GDM1 (cell line): ENCODE measurements at regions not wholly inside any gene's neighbourhood (a gene's known extent, or its start where the extent isn't known, plus 50 kb on each side); places are given as distances from the start of the nearest gene placed in this dataset.
"Not testable (repeated sequence)": the region's sequence is repeated elsewhere in the genome, so short reads cannot be mapped to it uniquely, and the experiment has no call there.

ENCODE experiments used
- DNase-seq: peaks from one replicate; lab custom pipeline; 2025; lab: John Stamatoyannopoulos, UW

DNA sequence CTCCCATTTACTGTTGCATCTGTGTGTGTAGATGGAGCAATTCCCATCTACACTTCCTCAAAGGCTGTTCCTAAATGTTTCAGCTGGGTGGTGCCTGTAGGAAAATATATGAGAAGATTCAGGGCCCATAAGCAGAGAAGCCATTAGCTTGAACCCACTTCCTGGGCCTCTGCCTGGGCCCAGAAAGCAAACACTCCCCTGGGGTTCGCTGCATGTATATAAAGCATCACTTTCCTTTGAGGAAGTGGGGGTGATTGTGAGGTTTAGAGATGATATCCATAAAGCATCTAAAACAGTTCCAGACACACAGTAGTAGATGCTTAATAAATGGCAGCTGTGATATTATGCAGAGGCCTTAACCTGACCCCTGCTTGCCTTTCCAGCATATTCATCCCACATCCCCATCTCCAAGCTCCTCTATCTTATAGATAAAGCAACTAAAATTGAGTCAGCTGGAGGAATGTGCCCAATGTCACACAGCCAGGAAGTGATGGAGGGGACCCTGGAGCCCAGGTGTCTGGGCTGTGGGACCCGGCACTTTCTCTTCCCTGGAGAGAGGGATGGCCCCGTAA lies 280.0 kb upstream of the CRY1 start:
- no peak for DNase-seq

DNA sequence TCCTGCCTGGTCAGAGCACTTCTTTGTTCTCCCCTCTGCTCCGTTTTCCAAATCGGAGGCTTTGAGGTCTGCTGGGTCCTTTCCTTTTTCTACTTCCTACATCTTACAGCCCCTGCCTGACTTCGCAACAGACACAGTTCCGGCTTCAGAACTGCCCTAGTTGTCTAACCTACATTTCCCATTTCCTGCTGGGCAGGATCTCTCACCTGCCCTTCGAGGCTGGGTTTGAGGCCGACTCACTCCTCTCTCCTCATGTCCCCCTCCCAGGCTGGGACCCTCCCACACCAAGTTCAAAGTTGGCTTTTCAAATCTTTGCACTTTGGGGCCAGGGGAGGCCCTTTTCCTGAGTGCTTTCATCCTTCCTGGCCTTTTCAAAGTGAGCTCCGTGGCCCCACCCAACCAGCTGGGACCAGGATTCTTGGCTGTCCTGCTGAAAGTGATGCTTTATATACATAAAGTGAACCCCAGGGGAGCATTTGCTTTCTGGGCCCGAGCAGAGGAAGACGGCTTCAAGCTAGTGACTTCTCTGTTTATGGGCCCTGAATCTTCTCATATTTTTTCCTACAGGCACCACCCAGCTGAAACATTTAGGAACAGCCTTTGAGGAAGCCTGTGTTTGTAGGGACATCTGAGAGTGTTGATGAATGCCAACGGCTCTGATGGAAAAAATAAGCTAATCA lies 281.0 kb upstream of the CRY1 start:
- DNase-seq: no peak

DNA sequence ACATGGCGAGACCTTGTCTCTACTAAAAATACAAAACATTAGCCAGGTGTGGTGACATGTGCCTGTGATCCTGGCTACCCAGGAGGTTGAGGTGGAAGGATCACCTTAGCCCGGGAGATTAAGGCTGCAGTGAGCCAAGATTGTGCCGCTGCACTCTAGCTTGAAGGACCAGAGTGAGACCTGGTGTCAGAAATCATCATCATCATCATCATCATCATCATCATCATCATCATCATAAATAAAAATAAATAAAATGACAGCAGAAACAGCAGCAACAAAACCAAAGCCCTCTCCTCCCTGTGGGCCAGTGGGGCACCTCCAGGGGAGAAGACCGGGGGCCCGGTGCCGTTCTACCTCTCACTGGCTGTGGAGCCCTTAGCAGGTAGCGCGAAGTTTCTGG lies 281.9 kb upstream of the CRY1 start:
- DNase-seq: no peak

DNA sequence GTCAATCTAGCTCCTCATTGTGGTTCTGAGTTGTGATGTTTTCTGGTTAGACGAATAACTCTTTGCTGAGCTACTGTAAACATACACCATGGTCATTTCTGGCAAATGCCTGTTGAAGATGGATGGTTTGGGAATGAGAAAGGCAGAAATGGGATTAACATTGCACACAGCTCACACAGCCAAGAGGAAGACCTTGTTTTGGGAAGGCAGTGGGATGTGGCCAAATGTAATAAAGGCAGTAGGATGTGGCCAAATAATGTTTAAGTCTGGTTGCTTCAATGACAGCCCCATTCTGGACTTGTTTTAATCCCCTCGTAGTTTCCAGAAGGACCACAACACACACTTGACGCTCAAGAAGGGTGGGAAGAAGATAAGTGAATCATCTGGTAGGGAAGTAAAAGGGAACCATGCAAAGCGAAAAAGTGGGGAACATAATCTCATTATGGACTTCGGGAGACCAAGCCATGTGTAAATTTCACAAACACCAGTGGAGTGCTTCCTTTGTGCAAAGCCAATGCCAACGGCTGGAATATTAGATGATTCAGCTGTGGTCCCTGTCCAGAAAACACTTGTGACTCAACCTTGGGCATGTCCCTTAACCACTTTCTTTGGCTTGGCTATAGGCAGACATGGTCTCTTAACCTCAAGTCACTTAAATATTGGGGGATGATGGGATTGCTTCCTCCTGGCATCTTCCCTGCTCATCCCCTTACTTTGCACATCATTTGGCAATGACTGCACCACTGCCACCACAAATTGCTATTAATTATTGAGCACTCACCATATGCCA lies 284.4 kb upstream of the CRY1 start:
- no peak for DNase-seq

DNA sequence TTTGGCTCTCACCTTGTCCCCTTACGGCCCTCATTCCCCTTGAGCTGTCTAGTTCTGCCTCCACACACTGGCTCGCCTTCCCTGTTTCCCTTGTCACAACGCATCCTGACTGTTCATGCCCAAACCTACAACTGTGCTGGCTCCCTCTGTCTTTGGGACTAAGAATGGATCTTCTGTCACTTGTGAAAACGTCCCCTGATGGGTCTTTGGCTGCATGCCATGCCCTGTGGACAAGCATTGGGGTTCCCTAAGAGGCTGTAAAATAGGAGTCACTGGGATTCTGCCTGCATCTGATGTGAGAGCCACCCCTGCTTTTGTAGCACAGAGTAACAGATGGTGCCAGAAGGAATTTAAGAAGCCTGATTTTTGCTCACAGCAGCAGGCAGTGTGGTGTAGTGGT lies 285.3 kb upstream of the CRY1 start:
- no peak for DNase-seq

DNA sequence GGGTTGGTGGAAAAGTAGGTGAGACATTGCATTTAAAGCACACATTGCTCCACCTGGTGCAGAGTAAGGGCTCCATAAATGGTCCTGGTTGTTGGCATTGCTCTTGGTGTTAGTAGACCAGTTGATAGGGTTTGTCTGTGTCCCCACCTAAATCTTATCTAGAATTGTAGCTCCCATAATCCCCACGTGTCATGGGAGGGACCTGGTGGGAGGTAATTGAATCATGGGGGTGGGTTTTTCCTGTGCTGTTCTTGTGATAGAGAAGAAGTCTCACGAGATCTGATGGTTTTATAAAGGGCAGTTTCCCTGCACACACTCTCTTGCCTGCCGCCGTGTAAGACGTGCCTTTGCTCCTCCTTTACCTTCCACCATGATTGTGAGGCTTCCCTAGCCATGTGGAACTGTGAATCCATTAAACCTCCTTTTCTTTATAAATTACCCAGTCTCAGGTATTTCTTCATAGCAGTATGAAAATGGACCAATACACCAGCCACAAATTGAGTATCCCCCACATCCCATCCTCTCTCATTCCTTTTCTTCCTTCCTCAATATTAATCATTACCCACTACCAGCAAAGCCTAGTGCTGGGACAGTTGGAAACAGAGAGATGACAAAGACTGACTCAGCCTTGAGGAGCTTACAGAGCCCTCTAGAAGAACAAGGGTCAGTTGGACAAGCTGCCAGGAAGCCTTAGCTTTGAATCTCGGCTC lies 285.9 kb upstream of the CRY1 start:
- DNase-seq: not testable (repeated sequence)

DNA sequence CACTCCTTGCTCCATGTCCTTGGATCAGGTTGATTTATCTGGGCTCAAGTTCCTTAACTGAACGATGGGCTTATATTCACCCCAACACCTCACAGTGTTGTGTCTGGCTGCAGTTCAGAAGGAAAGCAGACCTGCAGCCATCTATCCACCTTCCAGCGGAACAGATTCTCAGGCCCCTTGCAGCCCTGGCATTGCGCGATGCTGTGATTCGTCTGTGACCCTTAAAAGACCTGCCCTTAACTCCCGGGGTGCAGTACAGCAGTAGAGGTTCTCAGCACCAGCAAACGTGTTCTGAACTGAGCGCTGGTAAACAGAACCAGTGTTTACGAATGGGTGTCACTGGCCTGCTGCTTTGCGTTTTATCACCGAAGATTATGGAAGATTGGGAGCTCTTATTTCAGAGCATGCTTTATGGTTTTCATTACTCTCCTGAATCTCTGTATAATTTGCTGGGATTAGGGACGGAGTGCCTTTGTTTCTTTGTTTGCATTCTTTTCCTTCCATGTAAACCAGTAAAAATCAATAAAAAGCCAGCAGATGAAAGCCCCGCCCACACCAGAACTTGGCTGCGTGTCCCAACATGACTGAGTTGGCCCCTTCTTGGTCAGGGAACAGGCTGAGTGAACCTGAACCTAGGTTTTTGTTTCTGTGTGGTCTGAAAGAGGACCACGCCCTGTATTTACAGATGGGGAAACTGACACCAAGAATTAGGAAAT lies 286.7 kb upstream of the CRY1 start:
- DNase-seq: no peak

DNA sequence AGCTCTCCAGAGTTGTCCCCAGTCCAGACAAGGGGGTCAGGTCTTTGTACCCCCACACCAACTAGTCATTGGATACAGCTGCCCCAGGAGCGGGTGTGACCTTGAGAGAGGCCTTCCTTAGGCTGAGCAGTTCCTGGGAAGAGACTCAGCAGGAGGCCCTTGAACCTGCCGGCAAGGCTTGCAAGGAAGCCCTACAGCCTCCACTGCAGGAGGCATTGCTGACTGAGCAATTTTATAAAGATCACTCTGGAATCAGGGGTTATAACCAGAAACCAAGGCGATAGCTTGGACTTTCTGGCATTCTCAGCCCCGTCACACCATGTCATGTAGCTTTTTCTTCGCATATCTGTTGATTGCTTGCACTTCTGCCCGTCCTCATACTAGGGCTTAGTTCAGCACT lies 291.3 kb upstream of the CRY1 start:
- no peak for DNase-seq

DNA sequence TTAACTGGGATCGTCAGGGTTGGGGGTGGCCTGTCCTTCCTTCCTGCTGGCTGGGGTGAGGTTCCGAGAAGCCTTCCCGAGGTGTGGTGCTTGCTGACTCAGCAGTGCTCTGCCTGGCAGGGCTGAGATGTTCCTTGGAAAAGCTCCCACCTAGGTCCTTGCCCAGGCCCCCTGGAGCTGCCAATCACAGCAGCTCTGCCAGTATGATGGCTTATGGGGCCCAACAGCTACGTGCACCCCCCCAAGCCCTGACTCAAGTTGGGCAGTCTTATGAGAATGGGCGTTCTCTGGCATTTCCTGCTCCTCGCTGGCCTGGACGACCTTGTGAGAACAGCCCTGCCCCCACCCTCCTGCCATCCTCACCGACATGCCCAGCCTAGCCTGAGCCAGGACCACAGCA lies 292.2 kb upstream of the CRY1 start:
- DNase-seq: no peak

DNA sequence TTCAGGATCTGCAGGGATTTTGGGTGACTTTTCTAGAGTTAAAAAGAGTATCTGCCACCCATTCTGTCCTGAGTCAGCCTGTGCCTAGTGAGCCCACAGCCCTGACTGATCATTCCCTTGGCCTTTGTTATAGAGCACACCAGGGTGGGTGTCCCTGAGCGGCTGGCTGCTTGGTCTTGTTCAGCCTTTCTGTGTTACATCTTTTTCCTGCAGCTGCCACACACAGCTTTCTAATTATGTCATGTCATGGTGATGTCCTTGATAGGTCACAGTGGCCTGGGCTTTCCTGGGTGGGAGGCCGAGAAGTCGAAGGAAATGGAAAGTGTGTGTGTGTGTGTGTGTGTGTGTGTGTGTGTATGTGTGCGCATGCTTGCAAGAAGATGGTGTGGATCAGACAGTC lies 293.2 kb upstream of the CRY1 start:
- DNase-seq: no peak

DNA sequence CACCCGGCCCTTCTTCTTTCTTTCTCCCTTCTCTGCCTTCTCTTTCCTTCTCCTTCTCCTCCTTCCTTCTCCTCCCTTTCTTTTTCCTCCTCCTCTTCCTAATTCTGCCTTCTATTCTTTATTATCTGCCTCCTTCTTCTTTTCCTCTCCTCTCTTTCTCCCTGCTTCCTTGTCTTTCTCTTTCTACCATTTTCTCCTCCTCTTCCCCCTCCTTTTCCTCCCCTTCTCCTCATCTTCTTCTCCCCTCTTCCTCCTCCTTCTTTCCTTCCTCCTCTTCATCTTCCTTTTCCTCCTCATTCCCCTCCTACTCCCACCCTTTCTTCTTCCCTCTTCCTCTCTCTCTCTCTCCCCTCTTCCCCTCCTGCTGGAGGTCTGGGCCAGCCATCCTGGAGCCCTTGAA lies 294.9 kb upstream of the CRY1 start:
- no peak for DNase-seq

DNA sequence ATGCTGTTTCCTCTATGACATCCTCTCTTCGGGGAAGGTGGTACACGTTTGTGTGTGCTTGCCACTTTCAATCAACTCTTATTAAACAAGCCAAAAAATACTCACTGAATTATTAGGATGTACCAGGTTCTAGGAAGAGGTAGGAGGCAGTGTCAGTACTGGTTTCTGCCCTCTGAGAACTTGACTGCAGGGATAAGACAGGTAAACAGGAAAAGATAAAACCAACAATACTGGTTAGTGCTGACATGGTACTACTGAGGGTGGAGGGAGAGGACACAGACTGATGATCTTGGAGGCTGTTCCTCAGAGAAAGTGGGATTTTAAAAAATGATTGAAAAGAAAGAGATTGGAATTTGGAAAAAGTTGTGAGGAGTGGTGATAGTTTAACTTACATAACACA lies 295.2 kb upstream of the PWP1 start:
- DNase-seq: no peak

DNA sequence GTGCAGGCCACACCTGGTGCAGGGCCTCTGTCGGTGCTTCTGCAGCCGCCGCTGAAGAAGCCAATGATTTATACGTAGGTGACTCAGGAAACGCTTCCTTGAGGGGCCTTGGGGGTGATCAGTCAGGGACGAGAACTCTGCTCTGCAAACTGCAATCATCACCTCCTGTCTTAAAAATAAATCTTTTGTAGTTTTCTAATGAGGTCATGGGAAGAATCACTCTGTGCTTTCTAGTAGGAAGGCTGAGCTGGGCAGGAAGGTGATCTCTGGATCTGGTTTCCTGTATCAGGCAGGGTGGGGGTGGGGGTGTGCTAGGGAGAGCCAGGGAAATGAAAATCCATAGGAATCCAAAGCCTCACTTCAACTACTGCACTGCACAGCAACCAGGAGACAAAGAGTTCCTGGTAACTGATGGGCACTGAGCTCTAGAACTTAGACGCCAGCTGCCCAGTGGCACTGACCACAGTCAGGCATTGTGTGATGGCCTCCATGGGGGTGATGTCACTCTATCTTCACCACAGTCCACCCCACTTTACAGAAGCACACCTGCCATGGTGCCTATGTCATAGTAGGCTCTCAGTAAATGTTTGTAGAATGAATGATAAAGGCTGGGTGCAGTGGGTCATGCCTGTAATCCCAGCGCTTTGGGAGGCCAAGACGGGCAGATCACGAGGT lies 292.4 kb upstream of the PWP1 start:
- no peak for DNase-seq

DNA sequence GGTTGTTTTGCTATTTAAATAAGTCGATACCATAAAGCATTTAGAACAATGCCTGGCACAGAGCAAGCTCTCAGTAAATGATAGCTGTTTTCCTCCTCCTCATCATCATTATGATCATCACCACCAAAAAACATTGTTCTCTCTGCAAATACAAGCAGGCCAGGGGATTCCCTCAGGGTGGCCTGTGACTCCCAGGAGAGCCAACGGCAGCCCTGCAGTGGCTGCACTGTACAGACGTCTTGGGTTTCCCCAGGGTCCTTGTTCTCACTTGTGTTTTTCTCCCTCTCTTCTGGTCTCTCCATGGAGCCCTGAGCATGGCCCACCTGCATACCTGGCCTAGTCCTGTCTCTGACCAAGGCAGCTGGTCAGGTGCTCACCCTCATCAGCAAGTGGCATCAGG lies 290.9 kb upstream of the PWP1 start:
- no peak for DNase-seq

DNA sequence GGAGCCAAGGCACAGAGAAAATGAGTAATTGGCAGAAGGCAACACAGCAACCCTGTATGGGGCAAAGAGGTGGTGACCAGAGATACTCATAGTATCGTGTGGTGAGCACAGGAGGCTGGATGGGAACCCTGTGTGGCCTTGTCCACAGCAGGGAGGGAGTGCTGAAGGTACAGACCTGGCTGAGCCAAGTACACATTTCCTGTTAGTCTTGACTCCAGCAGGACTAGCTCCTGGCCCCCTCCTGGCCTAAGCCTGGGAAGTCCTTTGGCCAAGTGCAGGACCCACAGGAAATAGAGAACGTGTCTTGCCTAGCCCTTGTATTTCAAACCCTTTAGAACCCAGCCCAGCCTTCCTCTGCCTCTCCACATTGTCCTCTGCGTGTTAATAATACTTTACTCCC lies 289.8 kb upstream of the PWP1 start:
- no peak for DNase-seq

DNA sequence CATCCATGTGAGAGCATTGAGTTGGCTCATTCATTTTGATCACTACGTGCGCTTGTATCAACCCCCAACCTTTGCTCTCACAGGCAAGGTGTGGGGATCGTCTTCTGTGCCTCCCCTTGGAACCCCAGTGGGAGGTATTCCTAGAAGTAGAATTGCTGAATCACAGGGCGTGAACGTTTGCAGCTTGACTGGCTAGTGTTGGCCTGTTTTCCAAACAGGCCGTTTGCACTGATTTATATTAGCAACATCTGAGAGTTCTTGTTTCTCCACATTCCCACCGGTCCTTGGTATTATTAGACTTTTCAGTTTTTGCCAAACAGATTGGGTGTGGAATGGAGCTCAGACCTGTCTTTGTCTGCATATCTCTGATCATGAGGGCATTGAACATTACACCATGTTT lies 288.6 kb upstream of the PWP1 start:
- DNase-seq: no peak

DNA sequence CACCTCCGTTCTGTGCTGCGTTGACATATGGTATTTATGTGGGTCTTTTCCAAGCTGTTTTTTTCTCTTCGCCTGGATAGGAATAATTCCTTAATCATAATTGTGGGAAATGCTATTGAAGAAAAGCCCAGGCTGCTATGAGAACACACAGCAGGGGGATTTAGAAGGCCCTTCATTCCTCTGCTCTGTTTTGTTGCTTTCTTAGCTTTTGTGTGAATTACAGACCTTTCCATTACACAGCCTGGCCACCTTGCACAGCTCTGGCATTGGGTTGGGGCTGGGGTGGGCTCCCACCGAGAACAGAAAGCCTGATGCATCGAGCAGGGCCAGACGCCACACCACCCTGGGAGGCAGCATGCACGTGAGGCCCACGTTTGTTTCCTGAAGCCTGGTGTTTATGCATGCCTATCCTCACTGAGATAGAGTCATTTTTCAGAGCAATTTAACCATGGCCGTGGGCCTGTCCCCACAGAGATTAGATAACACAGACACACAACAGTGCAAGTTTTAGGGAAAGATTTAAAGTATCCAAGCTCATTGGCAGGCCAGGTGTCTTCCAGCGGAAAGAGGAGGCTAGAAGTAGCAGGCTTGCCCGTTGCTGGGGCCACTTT lies 287.6 kb upstream of the PWP1 start:
- DNase-seq: no peak

DNA sequence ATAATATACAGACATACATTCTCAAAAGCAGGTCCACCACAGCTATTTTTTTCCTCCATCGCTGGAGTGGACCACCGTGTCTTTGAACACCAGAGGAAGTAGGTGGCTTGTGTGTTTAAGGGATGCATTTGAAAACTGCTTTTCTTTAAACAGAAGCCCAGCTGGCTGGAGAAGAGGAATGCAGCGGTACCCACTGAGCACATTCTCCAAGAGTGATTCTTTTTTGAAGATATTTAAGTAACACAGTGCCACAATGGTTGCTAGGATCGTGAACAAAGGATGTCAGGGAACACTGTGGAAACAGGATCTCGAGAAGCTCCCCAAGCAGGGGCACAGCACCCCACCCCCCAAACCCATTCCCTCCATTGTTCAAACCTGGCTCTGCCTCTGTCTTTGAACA lies 286.6 kb upstream of the PWP1 start:
- DNase-seq: no peak

DNA sequence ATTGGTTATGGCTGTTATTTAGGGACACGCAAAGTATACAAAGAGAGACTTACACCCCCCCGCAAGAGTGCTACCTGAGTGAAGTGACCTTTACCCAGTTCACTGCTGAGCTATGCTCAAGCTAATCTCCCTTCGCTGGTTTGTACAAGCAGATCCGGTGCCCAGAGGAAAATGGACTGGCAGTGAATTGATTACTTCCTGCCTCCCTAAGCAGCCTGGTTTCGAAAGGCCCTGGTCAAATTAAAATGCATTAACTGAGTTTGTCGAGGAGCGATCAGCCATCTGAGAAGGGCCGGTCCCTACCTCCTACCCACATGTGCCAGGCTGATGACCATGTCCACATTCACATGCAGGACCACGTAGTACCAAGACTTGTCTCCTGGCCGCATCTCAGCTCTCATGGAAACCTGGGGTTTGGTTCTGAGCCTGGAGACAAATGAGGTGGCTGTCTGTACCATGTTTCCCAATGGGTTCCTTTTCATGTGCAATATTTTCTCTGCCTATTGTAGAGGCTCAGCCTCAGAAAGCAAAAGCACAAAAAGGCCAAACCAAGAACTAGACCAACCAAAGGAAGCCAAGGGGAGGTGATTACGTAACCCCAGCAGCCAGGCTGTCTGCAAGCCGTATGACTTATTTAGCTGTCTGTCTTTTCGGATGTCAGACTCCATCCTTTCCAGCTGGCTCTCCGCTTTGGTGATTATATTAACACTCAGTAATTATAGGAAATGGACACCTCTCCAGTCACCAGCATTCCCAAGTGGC lies 284.7 kb upstream of the PWP1 start:
- DNase-seq: no peak
